Sigmoid colon (tissue), 4 donors: ENCODE measurements at regions not wholly inside any gene's neighbourhood (a gene's known extent, or its start where the extent isn't known, plus 50 kb on each side); places are given as distances from the start of the nearest gene placed in this dataset.

ENCODE experiments used
- CTCF ChIP-seq, 4 experiments: fragments of 450-650 bp in 3 of 4; fragments of 200-600 bp in 1 of 4; IDR thresholded peaks; one replicate each; pipeline ENCODE4 v1.5.1; 2016 to 2019; ENCODE audit warnings: antibody characterized with exemption in 4 of 4, mild to moderate bottlenecking in 3 of 4, moderate library complexity in 2 of 4
- EP300 ChIP-seq, 4 donors: sonication (generic); formaldehyde crosslinking; IDR thresholded peaks; one replicate each; pipeline ENCODE4 v1.6.1; 2017; ENCODE audit warnings: antibody characterized with exemption in 4 of 4
- POLR2A ChIP-seq, 2 donors: fragments of 450-650 bp; IDR thresholded peaks; one replicate each; pipeline ENCODE4 v1.6.1; 2016; ENCODE audit warnings: antibody characterized with exemption in 2 of 2, mild to moderate bottlenecking in 2 of 2, moderate library complexity in 2 of 2
- POLR2AphosphoS5 ChIP-seq, 4 donors: sonication (generic); formaldehyde crosslinking; IDR thresholded peaks; one replicate each; pipeline ENCODE4 v1.6.1; 2017; ENCODE audit warnings: antibody characterized with exemption in 4 of 4

GRCh38 chr7:115799430-115799829 is 231.1 kb downstream of the TFEC start:
- no peak for TF ChIP-seq CTCF (IDR thresholded peaks at IDR 0.05)
- TF ChIP-seq POLR2A (IDR thresholded peaks at IDR 0.05), result no peak
- TF ChIP-seq POLR2AphosphoS5 (IDR thresholded peaks at IDR 0.05), result no peak
- TF ChIP-seq EP300 (IDR thresholded peaks at IDR 0.05), result no peak
